OCI-LY1 (cell line): ENCODE measurements at regions not wholly inside any gene's neighbourhood (a gene's known extent, or its start where the extent isn't known, plus 50 kb on each side); places are given as distances from the start of the nearest gene placed in this dataset.

ENCODE experiments used
- EZH2 ChIP-seq: fragments of 200-600 bp; sonication (generic), shearing (Covaris generic); IDR thresholded peaks from 2 replicates; pipeline ENCODE4 v1.8.0; 2017; ENCODE audit warnings: borderline replicate concordance, mixed run types, mild to moderate bottlenecking, antibody characterized with exemption, low read length, moderate library complexity, mixed read lengths
- TF ChIP-seq, protein P1 (sequence below): fragments of 200-600 bp; sonication (generic), shearing (Covaris generic); IDR thresholded peaks from 2 replicates; pipeline ENCODE4 v1.5.1; 2017; ENCODE audit warnings: mild to moderate bottlenecking, antibody characterized with exemption, low read length, moderate library complexity, mixed read lengths

DNA sequence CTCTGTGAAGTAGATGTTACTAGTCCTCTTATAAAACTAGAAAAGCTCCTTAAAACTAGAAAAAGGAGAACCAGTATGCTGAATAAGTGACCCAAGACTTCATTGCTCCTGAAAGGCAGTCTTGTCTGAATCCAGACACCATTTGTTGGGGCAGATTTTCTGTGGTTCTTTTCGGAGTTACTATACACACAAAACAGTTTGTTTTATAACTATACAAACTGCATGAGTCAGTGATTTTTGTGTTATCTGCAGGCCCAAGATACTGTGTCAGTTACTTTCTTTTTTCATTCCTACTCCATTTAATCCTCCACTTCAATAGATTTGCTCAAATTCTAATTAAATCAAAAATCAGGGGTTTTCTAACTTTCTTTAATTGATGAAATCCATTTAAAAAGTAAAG is 244.6 kb downstream of the ARPP21 start:
- TF ChIP-seq, protein P1, sequence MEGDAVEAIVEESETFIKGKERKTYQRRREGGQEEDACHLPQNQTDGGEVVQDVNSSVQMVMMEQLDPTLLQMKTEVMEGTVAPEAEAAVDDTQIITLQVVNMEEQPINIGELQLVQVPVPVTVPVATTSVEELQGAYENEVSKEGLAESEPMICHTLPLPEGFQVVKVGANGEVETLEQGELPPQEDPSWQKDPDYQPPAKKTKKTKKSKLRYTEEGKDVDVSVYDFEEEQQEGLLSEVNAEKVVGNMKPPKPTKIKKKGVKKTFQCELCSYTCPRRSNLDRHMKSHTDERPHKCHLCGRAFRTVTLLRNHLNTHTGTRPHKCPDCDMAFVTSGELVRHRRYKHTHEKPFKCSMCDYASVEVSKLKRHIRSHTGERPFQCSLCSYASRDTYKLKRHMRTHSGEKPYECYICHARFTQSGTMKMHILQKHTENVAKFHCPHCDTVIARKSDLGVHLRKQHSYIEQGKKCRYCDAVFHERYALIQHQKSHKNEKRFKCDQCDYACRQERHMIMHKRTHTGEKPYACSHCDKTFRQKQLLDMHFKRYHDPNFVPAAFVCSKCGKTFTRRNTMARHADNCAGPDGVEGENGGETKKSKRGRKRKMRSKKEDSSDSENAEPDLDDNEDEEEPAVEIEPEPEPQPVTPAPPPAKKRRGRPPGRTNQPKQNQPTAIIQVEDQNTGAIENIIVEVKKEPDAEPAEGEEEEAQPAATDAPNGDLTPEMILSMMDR = no peak
- TF ChIP-seq EZH2 = no peak
